M059J (cell line): ENCODE measurements at regions not wholly inside any gene's neighbourhood (a gene's known extent, or its start where the extent isn't known, plus 50 kb on each side); places are given as distances from the start of the nearest gene placed in this dataset.

Experiments used
- DNase-seq: peaks from one replicate; pipeline ENCODE4 v3.0.0-alpha.2; 2012; ENCODE audit warnings: low read depth

DNA sequence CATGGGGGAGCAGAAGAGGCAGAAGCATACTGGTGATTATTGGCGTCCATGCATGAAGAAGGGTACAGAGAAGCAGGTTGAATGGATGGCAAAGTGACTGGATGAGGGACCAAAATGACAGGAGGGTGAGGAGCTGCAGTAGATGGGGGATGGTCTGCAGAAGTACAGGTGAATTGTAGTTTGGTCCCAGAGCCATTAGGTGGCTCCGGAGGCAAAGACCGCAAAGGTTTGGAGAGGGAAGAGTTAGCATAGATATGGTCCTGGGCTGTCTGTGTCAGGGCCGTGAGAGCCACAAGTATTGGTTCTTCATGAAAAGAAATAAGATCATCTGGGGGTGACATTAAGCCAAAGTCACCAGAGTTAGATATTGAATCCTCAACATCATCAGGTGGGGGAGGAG, 59.0 kb upstream of the ZNF726 start:
- no peak for DNase-seq

DNA sequence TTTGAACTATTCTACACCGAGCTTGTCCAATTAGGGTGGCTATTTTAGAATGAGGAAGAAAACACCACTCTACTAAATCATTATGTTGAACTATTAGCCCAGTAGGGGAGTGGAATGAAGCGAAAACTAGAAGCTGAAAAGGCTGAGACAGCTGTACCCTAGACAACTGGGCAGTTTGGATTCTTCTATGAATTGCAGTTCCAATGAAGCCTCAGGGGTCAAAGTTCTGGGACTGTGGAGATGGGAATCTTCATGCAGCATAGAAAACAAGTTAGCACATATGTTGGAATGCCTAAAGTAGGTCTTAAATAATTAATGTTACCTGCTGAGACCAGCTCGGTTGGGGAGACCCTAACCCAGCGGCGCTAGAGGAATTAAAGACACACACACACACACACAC, 62.7 kb upstream of the ZNF726 start:
- no peak for DNase-seq

DNA sequence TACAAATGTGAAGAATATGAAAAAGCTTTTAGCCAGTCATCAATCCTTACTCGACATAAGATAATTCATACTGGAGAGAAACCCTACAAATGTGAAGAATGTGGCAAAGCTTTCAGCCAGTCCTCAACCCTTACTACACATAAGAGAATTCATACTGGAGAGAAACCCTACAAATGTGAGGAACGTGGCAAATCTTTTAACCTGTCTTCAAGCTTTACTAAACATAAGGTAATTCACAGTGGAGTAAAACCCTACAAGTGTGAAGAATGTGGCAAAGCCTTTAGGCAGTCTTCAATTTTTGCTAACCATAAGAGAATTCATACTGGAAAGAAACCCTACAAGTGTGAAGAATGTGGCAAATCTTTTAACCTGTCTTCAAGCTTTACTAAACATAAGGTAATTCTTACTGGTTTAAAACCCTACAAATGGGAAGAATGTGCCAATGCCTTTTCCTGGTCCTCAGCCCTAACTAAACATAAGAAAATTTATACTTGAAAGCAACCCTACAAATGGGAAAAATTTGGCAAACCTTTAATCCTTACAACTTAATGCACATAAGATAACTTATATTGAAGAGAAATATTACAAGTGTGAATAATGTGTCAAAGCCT, 74.1 kb upstream of the ZNF681 start:
- DNase-seq: no peak

DNA sequence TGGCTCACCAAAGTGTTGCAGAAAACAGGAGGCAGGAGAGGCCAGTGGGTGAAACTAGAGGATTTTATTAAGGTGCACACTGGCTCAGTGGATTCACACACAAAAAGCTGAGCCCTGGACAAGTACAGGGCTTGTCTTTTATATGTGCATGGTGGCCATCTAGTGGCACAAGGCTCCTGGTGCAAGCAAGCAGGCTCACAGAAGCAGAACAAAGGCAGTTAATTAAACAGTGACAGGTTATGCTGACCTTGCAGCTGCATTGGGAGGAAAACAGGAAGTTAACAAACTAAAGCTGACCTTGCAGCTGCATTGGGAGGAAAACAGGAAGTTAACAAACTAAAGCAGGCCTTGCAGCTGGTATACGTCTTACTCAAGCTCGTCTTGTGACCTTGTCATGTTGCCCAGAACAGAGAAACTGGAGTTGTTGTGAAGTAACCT, 65.3 kb upstream of the ZNF681 start:
- DNase-seq: peak; percentile 39

DNA sequence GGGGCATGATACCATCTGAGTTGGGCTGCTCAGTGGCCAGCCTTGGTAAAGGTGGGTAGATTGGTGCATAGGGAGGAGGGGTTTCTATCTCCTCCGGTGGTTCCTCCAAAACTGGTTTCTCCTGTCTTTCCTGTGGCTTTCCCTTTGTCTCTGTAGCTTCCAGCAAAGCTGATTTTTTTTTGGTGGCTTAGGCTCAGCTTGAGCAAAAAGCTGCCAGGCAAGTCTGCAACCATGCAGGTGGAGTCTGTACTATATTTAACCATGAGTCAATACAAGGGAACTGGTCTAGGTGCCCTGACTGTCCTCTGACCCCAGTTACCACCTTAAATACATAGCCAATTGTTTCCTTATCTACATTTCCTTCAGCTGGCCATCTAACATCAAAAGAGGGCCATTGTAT, 64.0 kb upstream of the ZNF681 start:
- DNase-seq: no peak

DNA sequence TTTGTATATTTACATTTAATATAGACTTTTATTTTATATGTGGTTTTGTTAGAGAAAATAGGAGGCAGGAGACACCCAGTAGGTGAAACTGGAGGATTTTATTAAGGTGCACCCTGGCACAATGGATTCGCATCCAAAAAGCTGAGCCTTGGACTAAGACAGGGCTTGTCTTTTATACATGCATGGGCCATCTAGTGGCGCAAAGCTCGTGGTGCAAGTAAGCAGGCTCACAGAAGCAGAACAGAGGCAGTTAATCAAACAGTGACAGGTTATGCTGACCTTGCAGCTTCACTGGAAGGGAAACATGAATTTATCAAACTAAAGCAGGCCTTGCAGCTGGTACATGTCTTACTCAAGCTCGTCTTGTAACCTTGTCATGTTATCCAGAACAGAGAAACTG, 58.8 kb upstream of the ZNF681 start:
- DNase-seq: peak; percentile 34

DNA sequence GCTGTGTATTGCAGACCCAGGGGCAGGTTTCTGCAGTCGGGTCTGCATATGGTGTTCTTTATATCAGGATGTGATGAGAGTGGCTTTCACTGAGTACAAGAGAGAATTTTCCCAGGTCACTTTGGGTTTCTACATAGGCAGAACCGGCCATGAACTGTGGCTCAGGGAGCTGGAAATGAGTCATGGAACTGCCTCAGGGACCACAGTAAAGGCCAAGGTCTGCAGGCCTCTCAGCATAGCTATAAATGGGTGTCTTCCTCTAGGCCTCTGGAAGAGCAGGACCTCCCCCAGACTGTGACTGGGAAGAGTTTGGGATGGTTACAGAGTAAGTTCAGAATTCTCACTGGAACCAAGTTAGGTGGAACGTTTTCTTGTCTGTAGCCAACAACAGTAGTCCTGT, 51.8 kb upstream of the ZNF681 start:
- peak; percentile 87 for DNase-seq
